Large intestine (tissue), 3 donors: ENCODE measurements at regions not wholly inside any gene's neighbourhood (a gene's known extent, or its start where the extent isn't known, plus 50 kb on each side); places are given as distances from the start of the nearest gene placed in this dataset.

ENCODE experiments used
- DNase-seq, 2 donors: peaks; one replicate each; pipeline versions ENCODE4 v3.0.0 to v3.0.0-alpha.2; 2013
- H3K27ac ChIP-seq: one replicate; pipeline ENCODE4 v1.5.1; 2013; ENCODE audit warnings: low read length
- H3K27me3 ChIP-seq: 2 replicates; pipeline ENCODE4 v1.6.1; 2013; ENCODE audit warnings: low read length; ENCODE audit not compliant: control insufficient read depth, insufficient read depth
- H3K36me3 ChIP-seq: 2 replicates; pipeline ENCODE4 v1.6.1; 2013; ENCODE audit warnings: low read length; ENCODE audit not compliant: control insufficient read depth, insufficient read depth
- H3K4me1 ChIP-seq: one replicate; pipeline ENCODE4 v1.6.1; 2013; ENCODE audit warnings: low read length; ENCODE audit not compliant: control insufficient read depth, insufficient read depth
- H3K4me3 ChIP-seq: one replicate; pipeline ENCODE4 v1.5.1; 2013; ENCODE audit warnings: low read length
- H3K9me3 ChIP-seq: one replicate; pipeline ENCODE4 v1.6.1; 2013; ENCODE audit warnings: mild to moderate bottlenecking, low read depth, low read length, moderate library complexity; ENCODE audit not compliant: control insufficient read depth
- WGBS: methylation state at CpG from one replicate; pipeline ENCODE4 v1.1.5; 2013; ENCODE audit warnings: low lambda C conversion rate; ENCODE audit not compliant: insufficient coverage; 5-methylcytosine and 5-hydroxymethylcytosine counted together

DNA sequence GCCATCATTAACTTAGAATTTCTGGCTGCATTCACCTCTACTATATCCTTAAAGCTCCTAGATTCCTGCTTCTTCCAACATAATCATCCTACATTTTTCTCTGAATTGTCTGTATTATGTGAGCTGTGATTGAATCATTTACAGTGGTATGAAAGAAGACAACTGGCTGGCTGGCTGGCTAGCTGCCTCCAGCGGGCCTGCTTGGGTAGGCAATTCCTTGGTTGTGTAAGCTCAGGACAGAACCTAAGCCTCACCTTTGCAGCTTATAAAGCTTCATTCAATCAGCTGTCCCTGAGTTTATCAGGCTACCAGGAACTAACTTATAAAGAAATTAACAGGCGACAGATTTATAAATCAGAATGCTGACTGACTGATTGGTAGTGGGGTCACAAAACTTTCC, 162.7 kb upstream of the NR3C1 start:
- Histone ChIP-seq H3K4me3 (no peak overlapping the region), H3K9me3 (no peaks in the 10 kb centered on the region), H3K27ac (no peak overlapping the region), H3K36me3 (no peaks in the 10 kb centered on the region), H3K4me1 (peaks cover 31% of the 10 kb centered on the region), H3K27me3 (no peaks in the 10 kb centered on the region)
- WGBS = no CpG with 5 or more reads among the region's 2 CpGs
- no peak for DNase-seq

DNA sequence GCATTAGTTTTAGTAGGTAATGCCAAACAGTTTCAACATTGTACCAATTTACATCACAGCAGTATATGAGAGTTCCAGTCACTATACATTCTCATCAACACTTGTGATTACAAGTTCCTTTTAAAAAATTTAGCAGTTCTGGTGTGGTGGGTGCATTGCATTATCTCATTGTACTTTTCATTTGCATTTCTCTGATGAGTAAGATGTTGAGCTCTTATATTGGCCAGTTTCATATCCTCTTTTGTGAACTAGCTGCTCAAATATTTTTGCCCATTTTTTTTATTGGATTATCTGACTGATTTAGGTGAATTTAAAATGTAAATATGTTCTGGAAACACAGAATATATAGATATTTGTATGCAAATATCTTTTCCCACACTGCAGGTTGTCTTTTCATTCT, 160.9 kb upstream of the NR3C1 start:
- Histone ChIP-seq H3K27me3 (no peaks in the 10 kb centered on the region), H3K4me1 (peaks cover 17% of the 10 kb centered on the region)

GRCh38 chr5:143562935-143563334, 159.4 kb upstream of the NR3C1 start:
- WGBS = no CpG with 5 or more reads among the region's 4 CpGs
- Histone ChIP-seq H3K27me3 (no peaks in the 10 kb centered on the region), H3K4me3 (no peak overlapping the region), H3K9me3 (no peaks in the 10 kb centered on the region), H3K4me1 (peaks cover 5% of the 10 kb centered on the region), H3K36me3 (no peaks in the 10 kb centered on the region), H3K27ac (no peak overlapping the region)
- no peak for DNase-seq

More for the DNA sequence above, 160.9 kb upstream of the NR3C1 start:
- no peak for DNase-seq
- no peak overlapping the region for H3K4me3 ChIP-seq
- H3K9me3 ChIP-seq = no peaks in the 10 kb centered on the region
- no peaks in the 10 kb centered on the region for H3K36me3 ChIP-seq
- H3K27ac ChIP-seq = no peak overlapping the region

DNA sequence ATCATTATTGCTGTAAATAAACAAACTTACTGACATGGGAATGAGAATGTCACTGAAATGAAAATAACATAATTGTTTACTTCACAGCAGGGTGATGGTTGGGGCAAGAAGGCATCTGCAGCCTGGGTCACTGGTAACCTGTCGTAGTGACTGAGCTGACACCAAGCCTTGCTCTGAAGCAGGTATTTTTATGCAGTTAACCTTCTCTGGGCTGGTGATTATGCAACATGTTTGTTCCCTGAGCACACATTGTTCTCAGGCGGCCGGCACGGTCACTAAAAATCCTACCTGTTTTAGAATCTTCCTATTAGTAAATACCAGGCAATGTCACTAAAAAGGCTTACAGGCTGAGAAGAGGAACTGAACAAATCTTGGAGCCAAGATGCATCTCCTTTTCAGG, 157.7 kb upstream of the NR3C1 start:
- Histone ChIP-seq H3K4me1 (peaks cover 8% of the 10 kb centered on the region), H3K27me3 (no peaks in the 10 kb centered on the region), H3K27ac (no peak overlapping the region), H3K4me3 (no peak overlapping the region), H3K9me3 (no peaks in the 10 kb centered on the region), H3K36me3 (no peaks in the 10 kb centered on the region)
- no peak for DNase-seq
- WGBS = no CpG with 5 or more reads among the region's 4 CpGs

DNA sequence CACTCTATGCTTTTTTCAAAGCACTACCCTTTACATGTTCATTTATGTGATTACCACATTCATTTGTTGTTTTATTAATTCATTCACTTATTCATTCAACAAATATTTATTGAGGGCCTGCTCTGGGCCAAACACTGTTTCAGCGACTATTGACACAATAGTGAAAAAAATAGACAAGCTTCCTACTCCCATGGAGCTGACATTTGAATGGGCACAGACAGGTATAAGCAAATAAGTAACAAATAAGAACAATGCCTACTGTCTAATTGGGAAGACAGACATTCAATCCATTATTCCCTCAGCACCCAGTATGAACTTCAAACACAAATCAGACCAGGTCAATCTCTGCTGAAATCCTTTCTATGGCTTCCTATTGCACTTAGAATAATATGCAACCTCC, 156.9 kb upstream of the NR3C1 start:
- Histone ChIP-seq H3K4me1 (peaks cover 8% of the 10 kb centered on the region), H3K9me3 (no peaks in the 10 kb centered on the region), H3K27ac (no peak overlapping the region), H3K27me3 (no peaks in the 10 kb centered on the region), H3K4me3 (no peak overlapping the region), H3K36me3 (no peaks in the 10 kb centered on the region)
- DNase-seq = no peak
- WGBS = 60% methylated on average over 1 of the region's 1 CpG

DNA sequence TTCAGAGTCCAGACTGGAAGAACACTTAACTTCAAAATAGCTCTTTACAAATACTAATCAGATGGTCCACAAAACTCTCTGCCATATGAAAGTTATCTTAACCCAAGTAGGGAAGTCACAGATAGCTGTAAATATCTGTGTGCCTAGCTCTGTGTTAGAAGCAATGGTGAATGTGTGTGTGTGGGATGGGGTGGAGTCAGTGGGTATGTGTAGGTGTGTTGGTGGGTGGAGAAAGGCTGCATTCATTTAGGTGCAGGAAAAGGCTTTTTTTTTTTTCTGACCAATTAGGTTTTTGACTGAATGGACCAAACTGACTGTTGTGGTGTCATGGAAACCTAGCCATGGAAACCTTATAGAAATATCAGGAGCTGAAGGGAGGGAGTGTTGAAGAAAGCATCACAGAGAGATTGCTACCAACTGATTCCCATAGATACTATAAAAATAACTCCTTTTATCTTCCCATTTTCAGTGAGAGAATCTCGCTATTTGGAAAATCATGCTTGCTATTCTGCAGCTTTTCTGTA, 156.2 kb upstream of the NR3C1 start:
- H3K9me3 ChIP-seq = no peaks in the 10 kb centered on the region
- WGBS = 100% methylated on average over 1 of the region's 1 CpG
- H3K4me3 ChIP-seq = no peak overlapping the region
- no peaks in the 10 kb centered on the region for H3K27me3 ChIP-seq
- no peaks in the 10 kb centered on the region for H3K36me3 ChIP-seq
- H3K4me1 ChIP-seq = peaks cover 12% of the 10 kb centered on the region
- no peak overlapping the region for H3K27ac ChIP-seq
- DNase-seq = no peak

DNA sequence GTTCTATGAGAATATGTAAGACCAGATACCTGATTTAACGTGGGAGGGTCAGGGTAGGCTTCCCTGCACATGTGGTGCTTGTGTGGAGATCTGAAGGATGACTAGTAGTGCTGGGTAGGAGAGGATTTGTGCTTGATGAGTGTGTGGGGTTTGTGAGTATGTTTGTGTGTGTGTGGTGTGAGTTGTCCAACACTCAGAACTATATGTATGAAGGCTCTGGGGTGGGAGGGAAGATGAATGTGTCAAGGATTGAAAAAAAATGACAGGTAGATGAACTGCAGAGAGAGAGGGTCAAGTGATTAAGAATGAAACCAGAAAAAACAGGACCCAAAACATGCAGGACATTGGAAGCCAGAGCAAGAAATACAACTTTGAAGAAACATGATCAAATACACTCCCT, 154.6 kb upstream of the NR3C1 start:
- H3K36me3 ChIP-seq = no peaks in the 10 kb centered on the region
- WGBS = no CpG with 5 or more reads among the region's 1 CpG
- no peak overlapping the region for H3K4me3 ChIP-seq
- H3K9me3 ChIP-seq = no peaks in the 10 kb centered on the region
- no peak overlapping the region for H3K27ac ChIP-seq
- H3K4me1 ChIP-seq = peaks cover 17% of the 10 kb centered on the region
- DNase-seq = no peak
- no peaks in the 10 kb centered on the region for H3K27me3 ChIP-seq

DNA sequence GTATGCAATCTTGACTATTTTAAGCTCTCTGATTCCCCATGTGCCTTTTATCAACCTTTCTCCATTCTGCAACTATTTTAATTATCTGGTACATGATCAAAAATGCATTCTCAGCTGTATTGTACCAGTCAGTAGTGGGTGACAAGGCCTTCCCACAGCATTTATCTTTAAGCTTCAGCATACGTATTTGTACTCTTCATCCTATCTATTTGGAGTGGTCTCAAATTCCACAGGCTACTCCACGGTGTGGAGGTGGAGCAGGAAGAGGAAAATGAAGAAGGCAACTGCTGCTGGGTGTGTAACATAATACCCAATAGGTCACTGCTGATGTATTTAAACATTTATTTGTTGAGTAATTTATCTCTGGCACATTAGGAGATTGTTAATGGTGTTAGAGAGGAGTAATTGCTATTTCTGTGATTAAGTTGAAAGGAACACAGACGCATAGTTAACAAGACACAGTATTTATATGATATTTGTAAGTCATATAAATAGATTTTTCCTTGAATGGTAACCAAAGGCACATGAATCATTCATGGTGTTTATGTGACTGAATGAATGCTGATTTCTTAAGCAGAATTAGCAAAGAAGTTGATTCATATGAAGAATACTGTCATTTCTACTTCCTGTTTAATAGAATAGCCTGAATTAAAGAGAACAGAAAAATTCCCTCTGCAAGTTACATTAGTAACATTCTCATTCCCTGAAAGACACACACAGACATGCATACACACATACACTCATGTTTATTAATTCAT, 153.8 kb upstream of the NR3C1 start:
- WGBS = 0% methylated on average over 1 of the region's 3 CpGs
- Histone ChIP-seq H3K27me3 (no peaks in the 10 kb centered on the region), H3K4me1 (peaks cover 17% of the 10 kb centered on the region)

DNA sequence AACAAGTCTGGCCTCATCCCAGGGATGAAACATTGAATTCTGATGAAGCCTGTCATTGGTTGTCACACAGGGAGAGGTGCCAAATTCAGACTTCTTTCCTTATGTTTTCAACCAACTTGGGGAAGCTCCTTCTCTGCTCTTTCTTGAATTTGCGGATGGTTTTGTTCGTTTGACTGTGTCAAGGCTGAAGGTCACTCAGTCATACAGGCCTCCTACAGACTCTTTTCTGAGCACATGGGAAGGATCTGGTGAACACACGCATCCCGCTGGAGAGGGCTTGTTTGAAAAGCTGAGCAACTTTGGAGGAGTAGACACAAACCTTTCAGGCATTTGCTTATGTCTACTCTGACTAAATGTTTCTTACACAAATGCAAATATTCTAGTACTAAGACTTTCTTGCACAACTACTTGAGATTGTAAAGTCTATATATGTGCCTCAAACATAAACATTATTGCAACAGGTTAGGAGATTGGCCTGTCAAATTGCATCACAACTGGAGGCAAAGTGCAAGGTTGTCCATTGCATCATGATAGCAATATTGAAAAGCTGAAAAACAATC, 151.5 kb upstream of the NR3C1 start:
- no peaks in the 10 kb centered on the region for H3K27me3 ChIP-seq
- peaks cover 13% of the 10 kb centered on the region for H3K4me1 ChIP-seq
- no peaks in the 10 kb centered on the region for H3K36me3 ChIP-seq
- H3K27ac ChIP-seq = peak overlapping the region; percentile 63
- WGBS = no CpG with 5 or more reads among the region's 4 CpGs
- DNase-seq = peak; percentile 75 to 89
- H3K4me3 ChIP-seq = no peak overlapping the region
- H3K9me3 ChIP-seq = no peaks in the 10 kb centered on the region

More for the DNA sequence above, 153.8 kb upstream of the NR3C1 start:
- H3K4me3 ChIP-seq = no peak overlapping the region
- no peak for DNase-seq
- H3K9me3 ChIP-seq = no peaks in the 10 kb centered on the region
- H3K36me3 ChIP-seq = no peaks in the 10 kb centered on the region
- H3K27ac ChIP-seq = no peak overlapping the region

- H3K9me3 ChIP-seq = no peaks in the 10 kb centered on the region
- peak overlapping the region; percentile 63 for H3K27ac ChIP-seq
- no peaks in the 10 kb centered on the region for H3K36me3 ChIP-seq
- no peaks in the 10 kb centered on the region for H3K27me3 ChIP-seq
- DNase-seq = no peak
- WGBS = 100% methylated on average over 1 of the region's 2 CpGs
- peaks cover 13% of the 10 kb centered on the region for H3K4me1 ChIP-seq
- no peak overlapping the region for H3K4me3 ChIP-seq
Observed at GRCh38 chr5:143554187-143554717, 150.8 kb upstream of the NR3C1 start.
